GM23248 (cell line): ENCODE measurements at regions not wholly inside any gene's neighbourhood (a gene's known extent, or its start where the extent isn't known, plus 50 kb on each side); places are given as distances from the start of the nearest gene placed in this dataset.

Source experiments
- EZH2 ChIP-seq: fragments of 200-600 bp; sonication (generic); IDR thresholded peaks from 2 replicates; pipeline ENCODE4 v1.6.1; 2018; ENCODE audit warnings: antibody characterized with exemption, mild to moderate bottlenecking; ENCODE audit not compliant: insufficient read depth, poor library complexity, severe bottlenecking
- EZH2phosphoT487 ChIP-seq: fragments of 200-600 bp; sonication (generic); IDR thresholded peaks from 2 replicates; pipeline ENCODE4 v1.6.1; 2018; ENCODE audit warnings: antibody characterized with exemption, moderate library complexity, mild to moderate bottlenecking, low read depth; ENCODE audit not compliant: insufficient read depth

DNA sequence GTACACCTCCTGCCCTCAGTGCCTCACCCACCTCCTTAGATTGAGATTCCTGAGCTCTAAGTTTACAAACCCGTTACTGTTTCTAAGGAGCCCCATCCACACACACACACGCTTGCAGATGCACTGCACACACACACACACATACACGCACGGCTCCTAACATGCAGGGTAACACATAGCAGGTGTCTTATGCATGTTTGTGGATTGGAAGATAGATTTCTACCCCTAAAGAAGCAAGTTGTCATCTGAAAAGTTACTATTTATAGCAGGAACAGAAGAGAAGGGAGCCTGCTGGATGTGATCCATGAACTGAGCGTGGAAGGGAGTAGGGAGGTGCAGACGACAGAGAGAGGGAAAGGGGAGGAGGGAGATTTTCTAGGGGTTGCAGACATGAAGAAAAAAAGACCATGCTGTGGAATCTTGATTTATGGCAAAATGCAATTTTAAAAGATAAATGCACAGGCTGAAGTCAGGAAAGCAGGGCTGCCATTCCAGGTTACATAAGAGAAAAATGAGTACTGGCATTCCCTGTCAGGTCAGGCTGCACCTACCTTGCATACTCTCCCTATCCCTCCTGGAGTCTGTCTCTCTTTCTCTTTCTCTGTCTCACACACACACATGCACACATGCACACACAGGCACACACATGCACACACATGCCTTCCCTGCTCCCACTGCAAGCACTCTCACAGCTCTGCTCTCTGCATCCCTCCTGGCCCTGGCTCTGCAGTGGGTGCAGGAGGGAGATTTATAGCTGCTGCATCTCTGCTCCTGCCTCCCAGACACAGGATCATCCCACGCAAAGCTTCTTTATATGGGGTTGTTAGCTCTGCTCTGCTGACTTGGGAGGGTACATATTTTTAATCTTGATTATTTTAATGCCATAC is 192.6 kb upstream of the MYT1L start:
- TF ChIP-seq EZH2 (no peak), EZH2phosphoT487 (no peak)
